ENCODE measurements at regions not wholly inside any gene's neighbourhood (a gene's known extent, or its start where the extent isn't known, plus 50 kb on each side); places are given as distances from the start of the nearest gene placed in this dataset.

- no peak overlapping the region for H2AFZ ChIP-seq (ENCODE audit: low read depth, low read length)
- no peaks in the 10 kb centered on the region for H3K36me3 ChIP-seq (ENCODE audit: insufficient read depth, low read length)
- no peaks in the 10 kb centered on the region for H3K27me3 ChIP-seq (ENCODE audit: insufficient read depth, low read length)
- H3K4me3 ChIP-seq (ENCODE audit: low read length) = no peak overlapping the region
- no peaks in the 10 kb centered on the region for H3K9me3 ChIP-seq (ENCODE audit: low read length)
- peaks cover 25% of the 10 kb centered on the region for H3K4me1 ChIP-seq (ENCODE audit: insufficient read depth, low read length)
Measured at GRCh38 chr5:54837093-54837492, 148.3 kb downstream of the ESM1 start.

GRCh38 chr5:54835647-54836046 is 149.7 kb downstream of the ESM1 start:
- Histone ChIP-seq H3K27me3 (ENCODE audit: insufficient read depth, low read length) (no peaks in the 10 kb centered on the region), H3K4me3 (ENCODE audit: low read length) (no peak overlapping the region), H3K9me3 (ENCODE audit: low read length) (no peaks in the 10 kb centered on the region), H3K4me1 (ENCODE audit: insufficient read depth, low read length) (peaks cover 19% of the 10 kb centered on the region), H3K36me3 (ENCODE audit: insufficient read depth, low read length) (no peaks in the 10 kb centered on the region), H2AFZ (ENCODE audit: low read depth, low read length) (no peak overlapping the region)

GRCh38 chr5:54834121-54834842 is 151.1 kb downstream of the ESM1 start:
- H2AFZ ChIP-seq (ENCODE audit: low read depth, low read length) = no peak overlapping the region
- H3K27me3 ChIP-seq (ENCODE audit: insufficient read depth, low read length) = no peaks in the 10 kb centered on the region
- H3K4me1 ChIP-seq (ENCODE audit: insufficient read depth, low read length) = peaks cover 16% of the 10 kb centered on the region
- no peaks in the 10 kb centered on the region for H3K36me3 ChIP-seq (ENCODE audit: insufficient read depth, low read length)
- H3K4me3 ChIP-seq (ENCODE audit: low read length) = no peak overlapping the region
- no peaks in the 10 kb centered on the region for H3K9me3 ChIP-seq (ENCODE audit: low read length)

GRCh38 chr5:54833590-54833989 is 151.8 kb downstream of the ESM1 start:
- Histone ChIP-seq H2AFZ (ENCODE audit: low read depth, low read length) (no peak overlapping the region), H3K9me3 (ENCODE audit: low read length) (no peaks in the 10 kb centered on the region), H3K4me1 (ENCODE audit: insufficient read depth, low read length) (peaks cover 16% of the 10 kb centered on the region), H3K27me3 (ENCODE audit: insufficient read depth, low read length) (no peaks in the 10 kb centered on the region), H3K4me3 (ENCODE audit: low read length) (no peak overlapping the region), H3K36me3 (ENCODE audit: insufficient read depth, low read length) (no peaks in the 10 kb centered on the region)

GRCh38 chr5:54832858-54833257 is 152.5 kb downstream of the ESM1 start:
- Histone ChIP-seq H3K36me3 (ENCODE audit: insufficient read depth, low read length) (no peaks in the 10 kb centered on the region), H3K27me3 (ENCODE audit: insufficient read depth, low read length) (no peaks in the 10 kb centered on the region), H3K9me3 (ENCODE audit: low read length) (no peaks in the 10 kb centered on the region), H3K4me1 (ENCODE audit: insufficient read depth, low read length) (peaks cover 16% of the 10 kb centered on the region), H2AFZ (ENCODE audit: low read depth, low read length) (peak overlapping the region; percentile 20), H3K4me3 (ENCODE audit: low read length) (no peak overlapping the region)

- no peaks in the 10 kb centered on the region for H3K36me3 ChIP-seq (ENCODE audit: insufficient read depth, low read length)
- H3K27me3 ChIP-seq (ENCODE audit: insufficient read depth, low read length) = no peaks in the 10 kb centered on the region
- H2AFZ ChIP-seq (ENCODE audit: low read depth, low read length) = peak overlapping the region; percentile 48
- H3K4me1 ChIP-seq (ENCODE audit: insufficient read depth, low read length) = peaks cover 16% of the 10 kb centered on the region
- H3K4me3 ChIP-seq (ENCODE audit: low read length) = no peak overlapping the region
- no peaks in the 10 kb centered on the region for H3K9me3 ChIP-seq (ENCODE audit: low read length)
Measured at GRCh38 chr5:54832045-54832444, 153.3 kb downstream of the ESM1 start.

GRCh38 chr5:54831233-54831632 is 154.2 kb downstream of the ESM1 start:
- no peak overlapping the region for H3K4me3 ChIP-seq (ENCODE audit: low read length)

GRCh38 chr5:54829676-54830535 is 155.5 kb downstream of the ESM1 start:
- Histone ChIP-seq H3K9me3 (ENCODE audit: low read length) (no peaks in the 10 kb centered on the region), H3K36me3 (ENCODE audit: insufficient read depth, low read length) (no peaks in the 10 kb centered on the region), H3K27me3 (ENCODE audit: insufficient read depth, low read length) (no peaks in the 10 kb centered on the region), H3K4me1 (ENCODE audit: insufficient read depth, low read length) (peaks cover 30% of the 10 kb centered on the region), H2AFZ (ENCODE audit: low read depth, low read length) (no peak overlapping the region), H3K4me3 (ENCODE audit: low read length) (no peak overlapping the region)

More at GRCh38 chr5:54831233-54831632, 154.2 kb downstream of the ESM1 start:
- no peak overlapping the region for H2AFZ ChIP-seq (ENCODE audit: low read depth, low read length)
- no peaks in the 10 kb centered on the region for H3K36me3 ChIP-seq (ENCODE audit: insufficient read depth, low read length)
- peaks cover 21% of the 10 kb centered on the region for H3K4me1 ChIP-seq (ENCODE audit: insufficient read depth, low read length)
- H3K9me3 ChIP-seq (ENCODE audit: low read length) = no peaks in the 10 kb centered on the region
- no peaks in the 10 kb centered on the region for H3K27me3 ChIP-seq (ENCODE audit: insufficient read depth, low read length)

- no peaks in the 10 kb centered on the region for H3K36me3 ChIP-seq (ENCODE audit: insufficient read depth, low read length)
- no peaks in the 10 kb centered on the region for H3K9me3 ChIP-seq (ENCODE audit: low read length)
- H3K4me3 ChIP-seq (ENCODE audit: low read length) = no peak overlapping the region
- H2AFZ ChIP-seq (ENCODE audit: low read depth, low read length) = no peak overlapping the region
- H3K4me1 ChIP-seq (ENCODE audit: insufficient read depth, low read length) = peaks cover 30% of the 10 kb centered on the region
- H3K27me3 ChIP-seq (ENCODE audit: insufficient read depth, low read length) = no peaks in the 10 kb centered on the region
Measured at GRCh38 chr5:54829102-54829501, 156.3 kb downstream of the ESM1 start.

GRCh38 chr5:54828151-54828550 is 157.2 kb downstream of the ESM1 start:
- Histone ChIP-seq H3K9me3 (ENCODE audit: low read length) (no peaks in the 10 kb centered on the region), H3K4me3 (ENCODE audit: low read length) (no peak overlapping the region), H2AFZ (ENCODE audit: low read depth, low read length) (no peak overlapping the region)

GRCh38 chr5:54825005-54825404 is 160.4 kb downstream of the ESM1 start:
- peaks cover 14% of the 10 kb centered on the region for H3K4me1 ChIP-seq (ENCODE audit: insufficient read depth, low read length)
- no peaks in the 10 kb centered on the region for H3K36me3 ChIP-seq (ENCODE audit: insufficient read depth, low read length)
- no peak overlapping the region for H2AFZ ChIP-seq (ENCODE audit: low read depth, low read length)
- H3K27me3 ChIP-seq (ENCODE audit: insufficient read depth, low read length) = no peaks in the 10 kb centered on the region
- no peak overlapping the region for H3K4me3 ChIP-seq (ENCODE audit: low read length)
- H3K9me3 ChIP-seq (ENCODE audit: low read length) = no peaks in the 10 kb centered on the region

More at GRCh38 chr5:54828151-54828550, 157.2 kb downstream of the ESM1 start:
- no peaks in the 10 kb centered on the region for H3K36me3 ChIP-seq (ENCODE audit: insufficient read depth, low read length)
- H3K27me3 ChIP-seq (ENCODE audit: insufficient read depth, low read length) = no peaks in the 10 kb centered on the region
- H3K4me1 ChIP-seq (ENCODE audit: insufficient read depth, low read length) = peaks cover 26% of the 10 kb centered on the region

GRCh38 chr5:54823006-54823405 is 162.4 kb downstream of the ESM1 start:
- H2AFZ ChIP-seq (ENCODE audit: low read depth, low read length) = no peak overlapping the region
- H3K4me3 ChIP-seq (ENCODE audit: low read length) = no peak overlapping the region
- H3K27me3 ChIP-seq (ENCODE audit: insufficient read depth, low read length) = no peaks in the 10 kb centered on the region
- H3K9me3 ChIP-seq (ENCODE audit: low read length) = no peaks in the 10 kb centered on the region
- H3K4me1 ChIP-seq (ENCODE audit: insufficient read depth, low read length) = peaks cover 14% of the 10 kb centered on the region
- H3K36me3 ChIP-seq (ENCODE audit: insufficient read depth, low read length) = no peaks in the 10 kb centered on the region

- H3K27me3 ChIP-seq (ENCODE audit: insufficient read depth, low read length) = no peaks in the 10 kb centered on the region
- H3K4me3 ChIP-seq (ENCODE audit: low read length) = no peak overlapping the region
- H2AFZ ChIP-seq (ENCODE audit: low read depth, low read length) = peak overlapping the region; percentile 52
- H3K36me3 ChIP-seq (ENCODE audit: insufficient read depth, low read length) = no peaks in the 10 kb centered on the region
- peaks cover 14% of the 10 kb centered on the region for H3K4me1 ChIP-seq (ENCODE audit: insufficient read depth, low read length)
- no peaks in the 10 kb centered on the region for H3K9me3 ChIP-seq (ENCODE audit: low read length)
Measured at GRCh38 chr5:54822324-54822687, 163.1 kb downstream of the ESM1 start.
